ENCODE measurements at regions not wholly inside any gene's neighbourhood (a gene's known extent, or its start where the extent isn't known, plus 50 kb on each side); places are given as distances from the start of the nearest gene placed in this dataset.

- Histone ChIP-seq H3K27me3 (replicated peaks in 1 of 7) (peaks cover 0 to 20% (median 0%) of the 10 kb centered on the region in 7 donors), H3K4me3 (no peak overlapping the region), H3K4me1 (no peaks in the 10 kb centered on the region), H3K36me3 (no peaks in the 10 kb centered on the region), H3K9me3 (peaks cover 0 to 6% (median 0%) of the 10 kb centered on the region in 8 donors), H3K27ac (no peak overlapping the region)
- TF ChIP-seq POLR2AphosphoS5 (IDR thresholded peaks at IDR 0.05), result no peak
- TF ChIP-seq CTCF (IDR thresholded peaks at IDR 0.05 in 8 of 11, conservative IDR thresholded peaks at IDR 0.05 in 3 of 11), result no peak
- TF ChIP-seq POLR2A (IDR thresholded peaks at IDR 0.05), result no peak
- WGBS, 5 donors, result 45 to 69% (median 51%) methylated on average over 10 of the region's 10 CpGs
- intact Hi-C loops (cut with DNase I; ENCODE audit: low total_unique reads), result no loop called here
- no peak for DNase-seq
Measured at GRCh38 chr9:96087669-96088299, 212.3 kb downstream of the ERCC6L2 start.

GRCh38 chr9:96086936-96087571 is 211.6 kb downstream of the ERCC6L2 start:
- Histone ChIP-seq H3K36me3 (no peaks in the 10 kb centered on the region), H3K9me3 (peaks cover 0 to 6% (median 0%) of the 10 kb centered on the region in 8 donors), H3K4me3 (no peak overlapping the region), H3K27ac (no peak overlapping the region), H3K27me3 (replicated peaks in 1 of 7) (peaks cover 0 to 20% (median 0%) of the 10 kb centered on the region in 7 donors), H3K4me1 (no peaks in the 10 kb centered on the region)
- TF ChIP-seq POLR2A (IDR thresholded peaks at IDR 0.05), result no peak
- no peak for TF ChIP-seq CTCF (IDR thresholded peaks at IDR 0.05 in 8 of 11, conservative IDR thresholded peaks at IDR 0.05 in 3 of 11)
- TF ChIP-seq POLR2AphosphoS5 (IDR thresholded peaks at IDR 0.05), result no peak
- 71 to 82% (median 77%) methylated on average over 16 of the region's 16 CpGs for WGBS, 5 donors
- intact Hi-C loops (cut with DNase I; ENCODE audit: low total_unique reads), result no loop called here
- no peak for DNase-seq

- DNase-seq, result no peak
- no peak for TF ChIP-seq CTCF (IDR thresholded peaks at IDR 0.05 in 8 of 11, conservative IDR thresholded peaks at IDR 0.05 in 3 of 11)
- TF ChIP-seq POLR2AphosphoS5 (IDR thresholded peaks at IDR 0.05), result no peak
- TF ChIP-seq POLR2A (IDR thresholded peaks at IDR 0.05), result no peak
- Histone ChIP-seq H3K4me3 (no peak overlapping the region), H3K27me3 (replicated peaks in 1 of 7) (peaks cover 0 to 20% (median 0%) of the 10 kb centered on the region in 7 donors), H3K4me1 (no peaks in the 10 kb centered on the region), H3K9me3 (no peaks in the 10 kb centered on the region), H3K27ac (no peak overlapping the region), H3K36me3 (no peaks in the 10 kb centered on the region)
- WGBS, 5 donors, result 81 to 91% (median 83%) methylated on average over 17 of the region's 17 CpGs
- intact Hi-C loops (cut with DNase I; ENCODE audit: low total_unique reads), result no loop called here
Measured at GRCh38 chr9:96085491-96086143, 210.1 kb downstream of the ERCC6L2 start.

- Histone ChIP-seq H3K4me3 (no peak overlapping the region), H3K36me3 (no peaks in the 10 kb centered on the region), H3K27ac (no peak overlapping the region), H3K27me3 (replicated peaks in 1 of 7) (peaks cover 0 to 20% (median 0%) of the 10 kb centered on the region in 7 donors), H3K4me1 (no peaks in the 10 kb centered on the region), H3K9me3 (no peaks in the 10 kb centered on the region)
- TF ChIP-seq POLR2A (IDR thresholded peaks at IDR 0.05) (no peak), POLR2AphosphoS5 (IDR thresholded peaks at IDR 0.05) (no peak), CTCF (IDR thresholded peaks at IDR 0.05 in 8 of 11, conservative IDR thresholded peaks at IDR 0.05 in 3 of 11) (no peak)
- WGBS, 5 donors, result 63 to 80% (median 69%) methylated on average over 4 of the region's 4 CpGs
- intact Hi-C loops (cut with DNase I; ENCODE audit: low total_unique reads), result no loop called here
- DNase-seq, result no peak
Measured at GRCh38 chr9:96084331-96084734, 208.8 kb downstream of the ERCC6L2 start.

Measured in spleen (tissue), 11 donors.